ENCODE measurements at regions not wholly inside any gene's neighbourhood (a gene's known extent, or its start where the extent isn't known, plus 50 kb on each side); places are given as distances from the start of the nearest gene placed in this dataset.

DNA sequence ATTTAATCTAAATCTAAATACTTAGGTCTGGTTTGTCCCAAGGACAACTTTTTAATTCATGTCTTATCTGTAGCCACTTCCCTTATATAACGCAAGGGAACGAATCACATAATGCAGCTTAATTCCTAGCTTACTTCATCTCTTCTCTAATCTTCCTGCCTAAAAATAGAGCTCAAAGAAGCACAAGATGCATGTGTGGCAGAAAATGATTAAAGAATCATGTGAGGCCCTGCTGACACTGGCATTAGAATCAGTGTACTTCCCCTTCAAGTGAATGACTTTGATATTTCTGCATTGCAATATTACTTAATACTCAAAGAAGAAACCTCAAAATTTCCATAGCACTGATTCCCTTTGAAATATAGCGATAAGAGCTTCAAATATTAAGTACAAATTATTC lies 317.9 kb upstream of the FTMT start:
- TF ChIP-seq, protein P1, sequence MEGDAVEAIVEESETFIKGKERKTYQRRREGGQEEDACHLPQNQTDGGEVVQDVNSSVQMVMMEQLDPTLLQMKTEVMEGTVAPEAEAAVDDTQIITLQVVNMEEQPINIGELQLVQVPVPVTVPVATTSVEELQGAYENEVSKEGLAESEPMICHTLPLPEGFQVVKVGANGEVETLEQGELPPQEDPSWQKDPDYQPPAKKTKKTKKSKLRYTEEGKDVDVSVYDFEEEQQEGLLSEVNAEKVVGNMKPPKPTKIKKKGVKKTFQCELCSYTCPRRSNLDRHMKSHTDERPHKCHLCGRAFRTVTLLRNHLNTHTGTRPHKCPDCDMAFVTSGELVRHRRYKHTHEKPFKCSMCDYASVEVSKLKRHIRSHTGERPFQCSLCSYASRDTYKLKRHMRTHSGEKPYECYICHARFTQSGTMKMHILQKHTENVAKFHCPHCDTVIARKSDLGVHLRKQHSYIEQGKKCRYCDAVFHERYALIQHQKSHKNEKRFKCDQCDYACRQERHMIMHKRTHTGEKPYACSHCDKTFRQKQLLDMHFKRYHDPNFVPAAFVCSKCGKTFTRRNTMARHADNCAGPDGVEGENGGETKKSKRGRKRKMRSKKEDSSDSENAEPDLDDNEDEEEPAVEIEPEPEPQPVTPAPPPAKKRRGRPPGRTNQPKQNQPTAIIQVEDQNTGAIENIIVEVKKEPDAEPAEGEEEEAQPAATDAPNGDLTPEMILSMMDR (IDR thresholded peaks at IDR 0.05) = no peak
- ATAC-seq (ENCODE audit: low FRiP score) (no peak), DNase-seq (ENCODE audit: low spot score) (no peak)

DNA sequence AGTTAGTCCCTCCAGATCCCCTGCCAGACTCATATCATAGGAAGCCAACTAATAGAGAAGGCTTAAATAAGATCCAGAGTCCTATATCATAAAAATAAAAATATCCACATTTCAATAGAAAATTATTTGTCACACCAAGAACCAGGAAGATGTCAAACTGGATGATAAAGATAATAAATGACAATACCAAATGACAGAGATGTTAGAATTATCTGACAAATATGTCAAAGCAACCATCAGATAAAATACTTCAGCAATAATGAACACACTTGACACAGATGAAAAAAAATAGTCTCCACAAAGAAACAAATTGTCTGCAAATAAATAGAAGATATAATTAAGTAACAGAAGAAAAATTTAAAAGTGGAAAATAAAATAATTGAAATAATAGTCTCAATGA lies 300.7 kb upstream of the FTMT start:
- DNase-seq (ENCODE audit: low spot score) = no peak
- TF ChIP-seq, protein P1 (IDR thresholded peaks at IDR 0.05) = no peak
- no peak for ATAC-seq (ENCODE audit: low FRiP score)

DNA sequence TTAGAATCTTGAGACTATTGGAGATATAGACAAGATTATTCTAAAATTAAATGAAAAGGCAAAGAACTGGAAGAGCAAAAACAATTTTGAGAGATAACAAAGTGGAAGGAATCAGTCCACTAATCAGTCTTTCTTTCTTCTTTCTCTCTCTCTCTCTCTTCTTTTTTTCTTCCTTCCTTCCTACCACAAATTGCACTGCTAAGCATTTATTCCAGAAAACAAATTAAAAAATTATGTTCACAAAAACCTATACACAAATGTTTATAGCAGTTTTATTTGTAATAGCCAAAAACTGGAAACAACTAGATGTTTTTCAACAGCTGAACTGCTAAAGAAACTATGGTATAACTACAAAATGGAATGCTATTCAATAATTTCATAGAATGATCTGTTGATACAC lies 291.9 kb upstream of the FTMT start:
- TF ChIP-seq, protein P1 (IDR thresholded peaks at IDR 0.05) = no peak
- no peak for ATAC-seq (ENCODE audit: low FRiP score)
- DNase-seq (ENCODE audit: low spot score) = no peak

DNA sequence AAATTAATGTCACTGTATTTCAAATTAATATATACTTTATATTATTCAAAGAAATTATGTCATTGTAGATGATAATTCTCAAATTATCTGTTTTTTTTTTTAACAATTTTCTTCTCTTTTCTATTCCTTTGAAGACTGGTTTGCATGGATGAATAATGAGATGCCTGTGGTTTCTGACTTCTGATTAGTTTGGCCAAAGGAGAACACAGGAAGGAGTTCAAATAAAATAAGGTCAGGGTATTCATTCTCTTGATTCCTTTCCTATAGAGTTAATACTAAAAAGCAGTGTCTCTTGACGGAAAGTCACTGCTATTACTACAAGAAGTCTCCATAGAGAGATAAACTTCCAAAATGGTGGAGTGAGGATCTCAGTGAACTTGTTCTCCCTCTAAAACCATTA lies 279.6 kb upstream of the FTMT start:
- ATAC-seq (ENCODE audit: low FRiP score) (no peak), DNase-seq (ENCODE audit: low spot score) (no peak)
- TF ChIP-seq, protein P1 (IDR thresholded peaks at IDR 0.05) = no peak

DNA sequence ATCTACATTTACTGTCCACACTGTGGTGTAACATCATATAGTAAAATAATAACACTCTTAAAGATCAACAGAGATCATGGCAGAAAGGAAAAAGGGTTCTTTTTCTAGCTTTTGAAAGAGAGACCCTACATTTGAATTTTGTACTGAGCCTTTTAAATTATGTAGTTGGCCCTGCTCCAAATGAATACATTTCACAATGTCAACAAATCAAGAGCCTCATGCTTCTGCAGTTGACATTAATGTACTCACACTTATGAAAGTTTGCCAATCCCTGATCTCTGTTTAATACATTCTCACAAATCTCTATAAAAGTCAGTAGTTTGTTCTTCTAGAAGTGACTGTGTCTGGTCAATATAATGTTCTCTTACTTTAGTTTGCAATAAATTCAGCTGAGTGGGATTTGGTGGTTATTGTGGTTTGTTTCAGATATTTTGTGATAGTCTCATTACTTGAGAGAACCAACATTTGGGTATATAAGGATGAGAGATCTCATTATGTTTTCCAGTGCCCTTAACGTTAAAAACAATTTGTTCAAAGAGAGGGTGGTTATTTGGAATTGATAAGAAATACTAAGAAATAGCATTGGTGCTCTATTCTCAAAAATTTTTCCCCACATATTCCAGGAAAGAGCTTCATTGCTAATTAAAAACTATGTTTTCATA lies 277.8 kb upstream of the FTMT start:
- no peak for DNase-seq (ENCODE audit: low spot score)
- no peak for ATAC-seq (ENCODE audit: low FRiP score)
- TF ChIP-seq, protein P1 (IDR thresholded peaks at IDR 0.05) = no peak

DNA sequence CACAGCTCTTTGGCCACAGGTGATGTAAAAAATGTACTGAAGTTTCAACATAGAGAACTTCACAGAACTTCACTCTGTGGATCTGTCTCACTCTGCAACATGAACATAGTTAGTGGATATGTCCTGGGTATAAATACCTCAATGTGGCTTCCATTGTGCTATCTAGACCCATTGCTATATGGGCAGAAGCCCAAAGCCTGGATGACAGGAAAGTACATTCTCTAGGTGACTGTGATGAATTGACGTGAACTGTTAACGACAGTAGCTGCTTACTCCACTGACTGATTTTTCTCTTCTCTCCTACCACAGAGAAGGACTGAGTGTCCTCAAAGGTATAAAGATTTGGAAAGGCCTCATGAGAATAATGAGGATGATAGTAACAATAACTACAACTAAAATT lies 270.1 kb upstream of the FTMT start:
- TF ChIP-seq, protein P1 (IDR thresholded peaks at IDR 0.05) = no peak
- DNase-seq (ENCODE audit: low spot score) (no peak), ATAC-seq (ENCODE audit: low FRiP score) (no peak)

DNA sequence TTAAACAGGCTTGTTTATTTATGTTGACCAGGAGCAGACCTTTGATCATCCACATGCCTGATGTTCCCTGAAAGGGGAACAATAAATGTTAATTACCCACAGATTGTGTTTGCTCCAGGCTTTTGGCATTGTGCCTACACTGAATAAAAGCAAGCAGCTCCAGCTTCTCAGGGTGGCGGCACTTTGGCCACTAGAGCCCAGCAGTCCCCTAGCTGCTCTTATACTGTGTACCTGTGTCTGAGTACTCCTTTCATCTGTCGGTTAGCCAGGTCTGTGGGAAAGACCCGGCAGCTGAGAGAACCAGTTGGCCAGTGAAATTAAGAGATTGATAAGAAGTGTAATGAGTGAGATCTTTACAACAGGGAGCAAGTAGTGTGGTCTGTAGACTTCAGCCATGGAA lies 254.8 kb upstream of the FTMT start:
- DNase-seq (ENCODE audit: low spot score) = no peak
- no peak for ATAC-seq (ENCODE audit: low FRiP score)
- TF ChIP-seq, protein P1 (IDR thresholded peaks at IDR 0.05) = no peak

Data from omental fat pad (tissue), 3 donors.